ENCODE measurements at regions not wholly inside any gene's neighbourhood (a gene's known extent, or its start where the extent isn't known, plus 50 kb on each side); places are given as distances from the start of the nearest gene placed in this dataset.

GRCh38 chr1:116256875-116257274 lies 116.2 kb upstream of the ATP1A1 start:
- no TSS peak for BruUV-seq (replicated peaks)
- no peak overlapping the region for H3K14ac ChIP-seq (replicated peaks; ENCODE audit: low read depth, low read length)

More at GRCh38 chr1:116256875-116257274, 116.2 kb upstream of the ATP1A1 start:
- no peak for DNase-seq
- no peak overlapping the region for H4K8ac ChIP-seq (ENCODE audit: low read depth in 2 of 2, low read length in 2 of 2)
- no peak for ATAC-seq (ENCODE audit: low read depth)
- H3K23ac ChIP-seq (ENCODE audit: low read depth, low read length) = no peak overlapping the region
- dilution Hi-C loops (cut with HindIII; ENCODE audit: low sequenced_read_pairs, unreplicated experiment) (no loop called here), in situ Hi-C loops (cut with MboI; ENCODE audit: low sequenced_read_pairs) (no loop called here), intact Hi-C loops (cut with micrococcal nuclease) (no loop called here)
- H3K4me1 ChIP-seq (ENCODE audit: control insufficient read depth, insufficient read depth, low read length) = no peaks in the 10 kb centered on the region
- no peaks in the 10 kb centered on the region for H4K20me1 ChIP-seq (ENCODE audit: insufficient read depth, low read length)
- H3K18ac ChIP-seq (ENCODE audit: low read depth, low read length) = no peak overlapping the region
- no peak overlapping the region for H3K4ac ChIP-seq (ENCODE audit: low read depth, low read length)
- H3K9me3 ChIP-seq (ENCODE audit: control insufficient read depth, insufficient read depth, low read length) = no peaks in the 10 kb centered on the region
- H3K79me1 ChIP-seq (ENCODE audit: low read depth in 1 of 2, low read length in 2 of 2) = no peaks in the 10 kb centered on the region
- H3K36me3 ChIP-seq (ENCODE audit: control insufficient read depth, insufficient read depth, low read length) = no peaks in the 10 kb centered on the region
- no peak overlapping the region for H3K4me3 ChIP-seq (ENCODE audit: insufficient read depth, low read depth, low read length)
- H3K56ac ChIP-seq (ENCODE audit: extremely low read depth, insufficient read depth, low read length) = no peak overlapping the region
- H4K5ac ChIP-seq (ENCODE audit: low read depth, low read length) = no peak overlapping the region
- no peak overlapping the region for H2AK9ac ChIP-seq (replicated peaks; ENCODE audit: low read depth, low read length, poor library complexity)
- POLR2A ChIA-PET (ENCODE audit: unreplicated experiment) = no interaction called here
- TF ChIP-seq, protein P1, sequence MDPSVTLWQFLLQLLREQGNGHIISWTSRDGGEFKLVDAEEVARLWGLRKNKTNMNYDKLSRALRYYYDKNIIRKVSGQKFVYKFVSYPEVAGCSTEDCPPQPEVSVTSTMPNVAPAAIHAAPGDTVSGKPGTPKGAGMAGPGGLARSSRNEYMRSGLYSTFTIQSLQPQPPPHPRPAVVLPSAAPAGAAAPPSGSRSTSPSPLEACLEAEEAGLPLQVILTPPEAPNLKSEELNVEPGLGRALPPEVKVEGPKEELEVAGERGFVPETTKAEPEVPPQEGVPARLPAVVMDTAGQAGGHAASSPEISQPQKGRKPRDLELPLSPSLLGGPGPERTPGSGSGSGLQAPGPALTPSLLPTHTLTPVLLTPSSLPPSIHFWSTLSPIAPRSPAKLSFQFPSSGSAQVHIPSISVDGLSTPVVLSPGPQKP (IDR thresholded peaks at IDR 0.05; ENCODE audit: borderline replicate concordance, low read depth, low read length) = no peak
- TF ChIP-seq CEBPB (IDR thresholded peaks at IDR 0.05; ENCODE audit: low read depth, low read length) = no peak
- no peak for TF ChIP-seq FOS (IDR thresholded peaks at IDR 0.05; ENCODE audit: low read depth, low read length)
- no peak for TF ChIP-seq USF2 (IDR thresholded peaks at IDR 0.05; ENCODE audit: low read depth, low read length)
- TF ChIP-seq RCOR1 (IDR thresholded peaks at IDR 0.05; ENCODE audit: insufficient replicate concordance, low read length) = no peak
- no peak for TF ChIP-seq MAZ (IDR thresholded peaks at IDR 0.05; ENCODE audit: borderline replicate concordance, low read depth, low read length)
- no peak for TF ChIP-seq RFX5 (IDR thresholded peaks at IDR 0.05; ENCODE audit: low read depth, low read length)
- no peak for TF ChIP-seq MXI1 (IDR thresholded peaks at IDR 0.05; ENCODE audit: borderline replicate concordance, low read depth, low read length)
- no peak for TF ChIP-seq CHD1 (IDR thresholded peaks at IDR 0.05; ENCODE audit: low read depth, low read length)
- no peak for TF ChIP-seq NFE2L2 (IDR thresholded peaks at IDR 0.05; ENCODE audit: low read depth, low read length)
- TF ChIP-seq SMC3 (IDR thresholded peaks at IDR 0.05; ENCODE audit: low read depth, low read length) = no peak
- TF ChIP-seq MAFK (IDR thresholded peaks at IDR 0.05; ENCODE audit: low read depth, low read length) = no peak
- no peak for TF ChIP-seq RAD21 (IDR thresholded peaks at IDR 0.05; ENCODE audit: low read length)
- no peak for TF ChIP-seq POLR2A (IDR thresholded peaks at IDR 0.05; ENCODE audit: low read depth, low read length)
- TF ChIP-seq BHLHE40 (IDR thresholded peaks at IDR 0.05; ENCODE audit: low read depth, low read length) = no peak
- TF ChIP-seq, protein P2, sequence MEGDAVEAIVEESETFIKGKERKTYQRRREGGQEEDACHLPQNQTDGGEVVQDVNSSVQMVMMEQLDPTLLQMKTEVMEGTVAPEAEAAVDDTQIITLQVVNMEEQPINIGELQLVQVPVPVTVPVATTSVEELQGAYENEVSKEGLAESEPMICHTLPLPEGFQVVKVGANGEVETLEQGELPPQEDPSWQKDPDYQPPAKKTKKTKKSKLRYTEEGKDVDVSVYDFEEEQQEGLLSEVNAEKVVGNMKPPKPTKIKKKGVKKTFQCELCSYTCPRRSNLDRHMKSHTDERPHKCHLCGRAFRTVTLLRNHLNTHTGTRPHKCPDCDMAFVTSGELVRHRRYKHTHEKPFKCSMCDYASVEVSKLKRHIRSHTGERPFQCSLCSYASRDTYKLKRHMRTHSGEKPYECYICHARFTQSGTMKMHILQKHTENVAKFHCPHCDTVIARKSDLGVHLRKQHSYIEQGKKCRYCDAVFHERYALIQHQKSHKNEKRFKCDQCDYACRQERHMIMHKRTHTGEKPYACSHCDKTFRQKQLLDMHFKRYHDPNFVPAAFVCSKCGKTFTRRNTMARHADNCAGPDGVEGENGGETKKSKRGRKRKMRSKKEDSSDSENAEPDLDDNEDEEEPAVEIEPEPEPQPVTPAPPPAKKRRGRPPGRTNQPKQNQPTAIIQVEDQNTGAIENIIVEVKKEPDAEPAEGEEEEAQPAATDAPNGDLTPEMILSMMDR (conservative IDR thresholded peaks at IDR 0.05; ENCODE audit: low read depth, low read length) = no peak
- no peak overlapping the region for H3K4me2 ChIP-seq (ENCODE audit: low read depth, low read length)
- H2BK120ac ChIP-seq (ENCODE audit: low read depth, low read length) = no peak overlapping the region
- no peak overlapping the region for H2BK5ac ChIP-seq (ENCODE audit: low read depth, low read length, poor library complexity, severe bottlenecking)
- no peaks in the 10 kb centered on the region; the same call in 1 of the 2 replicates for H3K9me1 ChIP-seq (ENCODE audit: insufficient read depth, low read length)
- no peak overlapping the region for H2BK15ac ChIP-seq (ENCODE audit: low read depth, low read length)
- no CpG with 5 or more reads among the region's 3 CpGs for WGBS, 2 experiments (ENCODE audit: extremely low coverage in 2 of 2, insufficient read length in 1 of 2)
- H3K27me3 ChIP-seq (ENCODE audit: control insufficient read depth, insufficient read depth, low read length) = no peaks in the 10 kb centered on the region
- H2AK5ac ChIP-seq (ENCODE audit: low read depth, low read length) = no peak overlapping the region
- H2AFZ ChIP-seq (replicated peaks; ENCODE audit: low read length, poor library complexity) = no peak overlapping the region
- no peak overlapping the region for H4K91ac ChIP-seq (ENCODE audit: insufficient read depth, low read depth, low read length)
- H3K27ac ChIP-seq (ENCODE audit: insufficient read depth, low read length) = no peak overlapping the region
- H3K9ac ChIP-seq (ENCODE audit: low read depth, low read length) = no peak overlapping the region
- H2BK20ac ChIP-seq (ENCODE audit: low read depth, low read length) = no peak overlapping the region
- CTCF ChIA-PET = no interaction called here
